GM23248 (cell line): ENCODE measurements at regions not wholly inside any gene's neighbourhood (a gene's known extent, or its start where the extent isn't known, plus 50 kb on each side); places are given as distances from the start of the nearest gene placed in this dataset.

Source experiments
- DNase-seq: peaks from one replicate; pipeline ENCODE4 v3.0.0-alpha.2; 2015
- H2AFZ ChIP-seq: fragments of 200-600 bp; sonication (generic); 2 replicates; pipeline ENCODE4 v1.6.1; 2016; ENCODE audit warnings: antibody characterized with exemption
- H3F3A ChIP-seq: fragments of 200-600 bp; sonication (generic); 2 replicates; pipeline ENCODE4 v1.6.1; 2016; ENCODE audit warnings: mild to moderate bottlenecking, antibody characterized with exemption, mixed run types; ENCODE audit not compliant: insufficient read depth
- H3K27ac ChIP-seq: fragments of 200-600 bp; sonication (generic); 2 replicates; pipeline ENCODE4 v1.5.1; 2016; ENCODE audit warnings: mild to moderate bottlenecking
- H3K27me3 ChIP-seq: fragments of 200-600 bp; sonication (generic); replicated peaks from 2 replicates; pipeline ENCODE4 v1.6.1; 2016; ENCODE audit warnings: mild to moderate bottlenecking; ENCODE audit not compliant: insufficient read depth
- H3K36me3 ChIP-seq: fragments of 200-600 bp; sonication (generic); 2 replicates; pipeline ENCODE4 v1.6.1; 2016; ENCODE audit warnings: low read depth, mild to moderate bottlenecking
- H3K4me1 ChIP-seq: fragments of 200-600 bp; sonication (generic); 2 replicates; pipeline ENCODE4 v1.6.1; 2016; ENCODE audit warnings: mild to moderate bottlenecking; ENCODE audit not compliant: insufficient read depth
- H3K4me2 ChIP-seq: fragments of 200-600 bp; sonication (generic); one replicate; pipeline ENCODE4 v1.6.1; 2016; ENCODE audit warnings: mild to moderate bottlenecking; ENCODE audit not compliant: unreplicated experiment
- H3K4me3 ChIP-seq: fragments of 200-600 bp; sonication (generic); 2 replicates; pipeline ENCODE4 v1.5.1; 2016; ENCODE audit warnings: mild to moderate bottlenecking
- H3K79me2 ChIP-seq: fragments of 200-600 bp; sonication (generic); 2 replicates; pipeline ENCODE4 v1.6.1; 2016; ENCODE audit warnings: mild to moderate bottlenecking; ENCODE audit not compliant: insufficient read depth
- H3K9ac ChIP-seq: fragments of 200-600 bp; sonication (generic); 2 replicates; pipeline ENCODE4 v1.6.1; 2016; ENCODE audit warnings: mild to moderate bottlenecking
- H3K9me2 ChIP-seq: fragments of 200-600 bp; sonication (generic); 2 replicates; pipeline ENCODE4 v1.6.1; 2016; ENCODE audit warnings: mixed run types, mild to moderate bottlenecking, moderate library complexity; ENCODE audit not compliant: insufficient read depth
- H3K9me3 ChIP-seq: fragments of 200-600 bp; sonication (generic); one replicate; pipeline ENCODE4 v1.6.1; 2017; ENCODE audit warnings: low read depth
- H4K20me1 ChIP-seq: fragments of 200-600 bp; sonication (generic); 2 replicates; pipeline ENCODE4 v1.6.0; 2016; ENCODE audit not compliant: insufficient read depth
- EZH2 ChIP-seq: fragments of 200-600 bp; sonication (generic); IDR thresholded peaks from 2 replicates; pipeline ENCODE4 v1.6.1; 2018; ENCODE audit warnings: antibody characterized with exemption, mild to moderate bottlenecking; ENCODE audit not compliant: insufficient read depth, poor library complexity, severe bottlenecking
- EZH2phosphoT487 ChIP-seq: fragments of 200-600 bp; sonication (generic); IDR thresholded peaks from 2 replicates; pipeline ENCODE4 v1.6.1; 2018; ENCODE audit warnings: antibody characterized with exemption, moderate library complexity, mild to moderate bottlenecking, low read depth; ENCODE audit not compliant: insufficient read depth
- WGBS, 2 experiments: methylation state at CpG; one replicate each; pipeline ENCODE4 v1.1.6; 2015 to 2017; ENCODE audit warnings: low lambda C conversion rate in 2 of 2, low coverage in 1 of 2; ENCODE audit errors: missing lambda C conversion rate in 2 of 2; 5-methylcytosine and 5-hydroxymethylcytosine counted together
- in situ Hi-C: fragments of 300-500 bp; cut with MboI; formaldehyde crosslinking; loops from 2 replicates; pipeline ENCODE4 v1.15.0; 2020

GRCh38 chr3:163018067-163018466 is 1521.5 kb downstream of the OTOL1 start:
- Histone ChIP-seq H3F3A (no peaks in the 10 kb centered on the region), H3K4me2 (no peak overlapping the region), H3K4me3 (no peak overlapping the region), H3K9me3 (no peaks in the 10 kb centered on the region), H3K27ac (no peak overlapping the region), H2AFZ (no peak overlapping the region), H4K20me1 (no peaks in the 10 kb centered on the region), H3K4me1 (no peaks in the 10 kb centered on the region), H3K9me2 (no peaks in the 10 kb centered on the region), H3K36me3 (no peaks in the 10 kb centered on the region), H3K9ac (no peak overlapping the region), H3K27me3 (no peaks in the 10 kb centered on the region), H3K79me2 (no peaks in the 10 kb centered on the region)
- no peak for TF ChIP-seq EZH2
- no peak for TF ChIP-seq EZH2phosphoT487
- WGBS, 2 experiments, result 48 to 50% methylated on average over 1 of the region's 1 CpG
- in situ Hi-C loops, result no loop called here
- DNase-seq, result no peak

DNA sequence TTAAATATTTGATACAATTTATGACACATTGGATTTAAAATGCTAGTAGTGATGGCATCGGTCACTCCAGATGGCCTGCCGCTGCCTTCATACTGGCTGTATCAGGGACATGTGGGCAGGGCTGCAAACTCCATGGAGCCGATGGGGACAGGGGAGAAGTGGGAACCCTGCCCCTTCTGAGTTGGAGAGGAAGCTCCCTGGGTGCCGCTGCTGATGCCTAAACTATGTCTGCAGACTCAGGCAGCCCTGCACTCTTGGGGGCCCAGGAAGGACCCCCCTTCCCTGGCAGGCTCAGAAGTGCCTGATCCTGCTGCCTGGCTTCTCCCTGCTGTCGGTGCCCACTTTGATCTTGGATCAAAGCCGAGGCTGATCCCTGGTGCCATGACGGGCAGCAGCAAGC is 1522.1 kb downstream of the OTOL1 start:
- Histone ChIP-seq H3K4me1 (no peaks in the 10 kb centered on the region), H4K20me1 (no peaks in the 10 kb centered on the region), H3K9ac (no peak overlapping the region), H3K79me2 (no peaks in the 10 kb centered on the region), H2AFZ (no peak overlapping the region), H3K27me3 (no peaks in the 10 kb centered on the region), H3K36me3 (no peaks in the 10 kb centered on the region), H3K4me2 (no peak overlapping the region), H3K9me3 (no peaks in the 10 kb centered on the region), H3K27ac (no peak overlapping the region), H3K9me2 (no peaks in the 10 kb centered on the region), H3K4me3 (no peak overlapping the region), H3F3A (no peaks in the 10 kb centered on the region)
- in situ Hi-C loops, result no loop called here
- DNase-seq, result no peak
- no peak for TF ChIP-seq EZH2
- no peak for TF ChIP-seq EZH2phosphoT487
- WGBS, 2 experiments, result 50 to 51% methylated on average over 7 of the region's 7 CpGs

DNA sequence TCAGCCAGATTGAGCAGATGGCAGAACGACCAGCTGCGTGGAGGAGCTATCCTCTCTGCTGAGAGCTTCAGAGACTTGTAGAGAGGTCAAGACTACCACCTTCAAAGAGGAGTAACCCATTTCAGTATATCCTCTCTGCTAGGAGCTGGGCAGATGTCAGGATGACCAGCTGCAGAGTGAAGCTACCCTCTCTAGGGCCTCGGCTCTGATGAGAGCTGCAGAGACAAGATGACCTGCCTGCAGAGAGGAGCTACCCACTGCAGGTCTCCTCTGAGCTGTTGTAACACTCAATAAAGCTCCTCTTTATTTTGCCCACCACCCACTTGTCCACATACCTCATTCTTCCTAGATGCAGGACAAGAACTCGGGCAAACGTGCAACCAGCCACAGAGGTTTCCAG is 1522.7 kb downstream of the OTOL1 start:
- in situ Hi-C loops, result no loop called here
- DNase-seq, result no peak
- TF ChIP-seq EZH2phosphoT487, result no peak
- TF ChIP-seq EZH2, result no peak
- Histone ChIP-seq H3K79me2 (no peaks in the 10 kb centered on the region), H3K9me3 (no peaks in the 10 kb centered on the region), H4K20me1 (no peaks in the 10 kb centered on the region), H3K27ac (no peak overlapping the region), H3F3A (no peaks in the 10 kb centered on the region), H3K9ac (no peak overlapping the region), H3K36me3 (no peaks in the 10 kb centered on the region), H3K4me1 (no peaks in the 10 kb centered on the region), H2AFZ (no peak overlapping the region), H3K27me3 (no peaks in the 10 kb centered on the region), H3K9me2 (no peaks in the 10 kb centered on the region), H3K4me2 (no peak overlapping the region), H3K4me3 (no peak overlapping the region)
- WGBS, 2 experiments, result 48 to 49% methylated on average over 5 of the region's 5 CpGs

GRCh38 chr3:163033652-163034051 is 1537.0 kb downstream of the OTOL1 start:
- Histone ChIP-seq H3K4me1 (no peaks in the 10 kb centered on the region), H2AFZ (no peak overlapping the region), H4K20me1 (no peaks in the 10 kb centered on the region), H3K9ac (no peak overlapping the region), H3K9me3 (no peaks in the 10 kb centered on the region), H3K4me3 (no peak overlapping the region), H3K27ac (no peak overlapping the region), H3K27me3 (no peaks in the 10 kb centered on the region), H3K79me2 (no peaks in the 10 kb centered on the region), H3K36me3 (no peaks in the 10 kb centered on the region), H3K9me2 (no peaks in the 10 kb centered on the region), H3K4me2 (no peak overlapping the region), H3F3A (no peaks in the 10 kb centered on the region)
- TF ChIP-seq EZH2 (no peak), EZH2phosphoT487 (no peak)
- no peak for DNase-seq
- 69 to 77% methylated on average over 4 of the region's 4 CpGs for WGBS, 2 experiments
- in situ Hi-C loops, result no loop called here

DNA sequence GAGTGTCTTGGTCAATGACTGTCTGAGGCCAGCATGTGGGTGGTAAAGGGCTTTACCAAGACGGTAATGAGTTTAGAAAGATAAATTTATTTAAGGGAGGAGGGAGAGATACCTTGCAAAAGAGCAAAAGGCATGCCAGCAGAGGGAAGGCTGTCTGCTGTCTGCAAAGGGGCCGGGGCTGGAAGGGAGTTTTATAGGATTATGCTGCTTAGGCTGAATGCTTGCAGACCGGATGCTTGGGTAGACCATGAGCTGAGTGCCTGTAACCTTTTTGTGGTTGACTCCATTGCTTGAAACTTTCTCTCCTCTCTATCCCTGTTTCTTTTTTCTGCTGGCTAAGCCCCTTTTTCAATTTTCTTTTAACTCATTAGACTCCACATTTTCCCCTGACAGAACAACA is 1543.0 kb downstream of the OTOL1 start:
- Histone ChIP-seq H3K27ac (no peak overlapping the region), H3K36me3 (no peaks in the 10 kb centered on the region), H3K79me2 (no peaks in the 10 kb centered on the region), H3K9me2 (no peaks in the 10 kb centered on the region), H2AFZ (no peak overlapping the region), H3K9me3 (no peaks in the 10 kb centered on the region), H3K27me3 (no peaks in the 10 kb centered on the region), H3F3A (no peaks in the 10 kb centered on the region), H4K20me1 (no peaks in the 10 kb centered on the region), H3K4me1 (no peaks in the 10 kb centered on the region), H3K4me3 (no peak overlapping the region), H3K9ac (no peak overlapping the region), H3K4me2 (no peak overlapping the region)
- DNase-seq, result no peak
- WGBS, 2 experiments, result 58 to 68% methylated on average over 3 of the region's 3 CpGs
- in situ Hi-C loops, result no loop called here
- TF ChIP-seq EZH2phosphoT487 (no peak), EZH2 (no peak)
